ENCODE measurements at regions not wholly inside any gene's neighbourhood (a gene's known extent, or its start where the extent isn't known, plus 50 kb on each side); places are given as distances from the start of the nearest gene placed in this dataset.

DNA sequence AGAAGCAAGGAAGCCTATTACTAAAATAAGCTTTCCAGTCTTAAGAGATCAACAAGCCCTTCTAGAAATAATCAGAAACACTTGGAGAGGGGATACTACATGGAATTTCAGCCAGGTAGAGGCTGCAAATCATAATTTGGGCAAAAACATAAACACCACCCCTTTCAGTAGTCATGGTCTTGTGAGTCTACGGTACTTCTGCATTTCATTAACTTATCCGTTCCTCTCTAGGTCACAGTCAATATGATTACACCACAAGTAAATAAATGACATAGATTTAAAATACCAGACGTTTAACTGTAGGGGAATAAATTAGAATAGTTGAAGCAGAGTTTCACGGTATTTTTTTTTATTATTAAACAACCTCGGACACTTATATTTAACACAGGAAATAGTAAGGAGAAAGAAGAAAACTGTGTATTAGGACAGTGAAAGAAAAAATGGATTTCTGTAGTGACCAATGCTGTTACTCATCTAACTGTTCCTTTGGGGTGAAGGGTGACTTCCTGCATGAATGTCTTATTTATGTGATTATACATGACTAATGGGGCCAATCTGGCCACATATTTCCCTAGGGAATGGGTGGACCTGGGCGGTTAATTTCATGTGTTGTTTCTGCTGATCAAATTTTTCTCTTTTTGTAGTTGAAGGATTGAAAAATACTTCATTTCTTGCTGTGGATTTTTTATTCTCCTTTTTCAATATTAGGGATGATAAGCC, 456.6 kb upstream of the UBE2E3 start:
- no peak for FAIRE-seq

DNA sequence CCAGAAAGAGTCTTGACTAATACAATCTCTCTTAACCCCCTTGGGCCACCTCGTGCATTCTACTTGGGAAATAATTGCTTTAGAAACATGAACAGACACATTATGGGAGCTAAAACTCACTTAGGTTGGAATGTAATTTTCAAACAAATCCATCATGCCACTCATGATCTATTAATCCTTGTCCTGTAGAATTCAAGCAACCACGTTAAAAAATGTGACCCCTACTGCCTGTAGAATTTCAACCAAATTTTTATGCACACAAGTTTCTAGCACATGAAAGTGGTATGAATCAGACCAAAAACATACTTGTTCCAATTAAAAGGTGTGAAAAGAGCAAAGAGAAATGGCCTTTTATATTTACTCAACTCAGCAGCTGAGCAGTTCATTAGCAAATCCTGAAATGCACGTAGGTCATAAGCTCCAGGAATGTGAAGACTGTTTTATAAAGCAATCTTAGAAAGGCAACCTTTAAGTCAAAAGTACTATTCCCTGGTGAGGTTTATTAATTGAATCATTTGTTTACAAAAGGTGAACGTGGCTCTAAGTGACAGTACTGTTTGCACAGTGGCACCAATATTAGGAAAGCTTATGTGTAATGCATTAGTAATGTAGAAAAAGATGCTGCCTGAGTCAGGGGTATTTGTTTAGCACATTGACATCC, 459.4 kb upstream of the UBE2E3 start:
- FAIRE-seq: no peak

DNA sequence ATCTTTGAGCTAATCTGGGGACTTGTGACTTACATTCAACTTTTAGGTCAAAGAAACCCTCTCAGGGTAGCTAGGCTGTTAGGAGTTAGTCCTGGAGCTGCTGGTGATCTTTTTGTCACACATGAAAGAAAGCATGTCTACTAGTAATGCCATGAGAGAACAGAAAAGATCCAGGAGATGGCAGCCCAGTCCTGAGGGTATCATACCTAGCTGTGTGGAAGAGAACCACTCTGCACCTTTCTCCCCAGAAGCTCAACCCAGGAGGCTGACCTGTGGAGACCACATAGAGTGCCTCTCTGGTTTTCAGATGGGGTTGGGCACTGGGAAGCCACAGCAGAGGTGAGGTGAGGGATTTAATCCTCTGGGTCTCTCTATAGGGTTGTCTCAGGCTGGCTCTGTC, 460.2 kb upstream of the UBE2E3 start:
- no peak for FAIRE-seq

DNA sequence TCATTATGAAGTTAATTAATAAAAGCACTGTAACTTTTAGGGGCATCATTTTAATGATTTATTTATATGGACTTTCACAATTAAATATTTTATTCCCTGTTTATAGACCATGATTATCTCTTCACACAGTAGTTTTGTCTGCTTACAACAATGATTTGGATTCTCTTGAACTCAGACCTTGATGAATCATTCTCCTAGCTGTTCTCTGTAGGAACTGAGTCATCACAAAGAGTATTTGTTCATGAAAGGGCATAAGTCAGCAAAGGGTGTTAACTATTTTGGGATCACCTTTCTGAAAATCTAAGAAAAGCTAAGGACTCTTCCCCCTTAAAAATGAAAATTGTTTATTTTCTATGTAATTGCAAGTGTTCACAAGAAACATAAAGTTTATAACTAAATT, 461.1 kb upstream of the UBE2E3 start:
- FAIRE-seq: no peak

DNA sequence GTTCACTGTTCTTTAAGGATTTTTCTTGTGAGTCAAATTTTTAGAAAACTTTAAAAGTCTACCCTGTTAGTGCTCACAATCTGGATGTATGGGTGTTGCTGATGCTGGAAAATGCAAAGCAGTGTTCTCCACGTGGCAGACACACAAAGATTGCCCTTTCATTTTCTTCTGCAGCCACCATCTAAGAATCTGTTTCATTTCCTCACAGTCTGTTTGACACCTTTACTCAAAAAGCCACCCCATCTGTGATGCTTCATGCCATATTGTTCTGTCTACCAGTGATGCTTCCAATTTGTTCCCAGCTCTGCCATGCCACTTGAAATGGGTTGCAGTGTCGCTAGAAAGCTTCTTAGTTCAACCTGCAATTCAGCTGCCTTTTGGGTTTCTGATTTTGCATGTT, 464.2 kb upstream of the UBE2E3 start:
- FAIRE-seq: no peak

DNA sequence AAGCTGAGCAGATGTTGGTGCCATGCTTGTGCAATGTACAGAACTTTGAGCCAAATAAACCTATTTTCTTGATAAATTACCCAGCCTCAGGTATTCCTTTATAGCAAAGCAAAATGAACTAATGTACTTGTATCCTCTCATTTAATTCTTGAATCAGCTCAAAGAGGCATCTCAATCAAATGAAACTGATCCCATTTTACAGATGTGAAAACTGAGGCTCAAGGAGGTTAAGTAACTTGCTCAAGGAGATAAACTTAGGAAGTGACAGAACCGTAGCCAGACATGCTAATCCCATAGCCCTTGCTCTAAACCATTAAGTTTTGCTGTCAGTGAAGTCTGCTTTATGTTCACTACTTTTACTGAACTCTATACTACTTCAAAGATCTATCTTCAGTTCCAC, 467.0 kb upstream of the UBE2E3 start:
- no peak for FAIRE-seq

DNA sequence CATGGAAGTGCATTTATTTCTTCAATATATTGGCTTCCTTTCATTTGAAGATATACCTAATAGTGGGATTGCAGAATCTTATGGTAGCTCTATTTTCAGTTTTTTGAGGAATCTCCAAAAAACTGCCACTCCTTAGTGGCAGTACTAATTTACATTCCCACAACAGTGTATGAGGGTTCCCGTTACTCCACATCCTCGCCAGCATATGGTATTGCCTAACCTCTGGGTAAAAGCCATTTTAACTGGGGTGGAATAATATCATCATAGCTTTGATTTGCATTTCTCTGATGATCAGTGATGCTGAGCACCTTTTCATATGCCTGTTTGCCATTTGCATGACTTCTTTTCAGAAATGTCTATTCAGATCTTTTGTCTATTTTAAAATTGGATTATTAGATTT, 471.9 kb upstream of the UBE2E3 start:
- FAIRE-seq: no peak

DNA sequence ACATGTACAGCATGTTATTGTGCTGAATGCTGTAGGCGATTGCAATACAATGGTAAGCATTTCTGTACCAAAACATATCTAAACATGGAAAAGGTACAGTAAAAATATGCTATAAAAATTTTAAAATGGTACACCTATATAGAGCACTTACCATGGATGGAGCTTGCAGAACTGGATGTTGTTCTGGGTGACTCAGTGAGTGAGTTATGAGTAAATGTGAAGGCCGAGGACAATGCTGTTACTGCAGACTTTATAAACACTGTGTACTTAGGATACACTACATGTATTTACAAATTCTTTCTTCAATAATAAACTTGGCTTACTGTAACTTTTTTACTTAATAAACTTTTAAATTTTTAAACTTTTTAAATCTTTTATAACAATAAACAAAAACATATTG, 473.4 kb upstream of the UBE2E3 start:
- FAIRE-seq: peak; percentile 57

DNA sequence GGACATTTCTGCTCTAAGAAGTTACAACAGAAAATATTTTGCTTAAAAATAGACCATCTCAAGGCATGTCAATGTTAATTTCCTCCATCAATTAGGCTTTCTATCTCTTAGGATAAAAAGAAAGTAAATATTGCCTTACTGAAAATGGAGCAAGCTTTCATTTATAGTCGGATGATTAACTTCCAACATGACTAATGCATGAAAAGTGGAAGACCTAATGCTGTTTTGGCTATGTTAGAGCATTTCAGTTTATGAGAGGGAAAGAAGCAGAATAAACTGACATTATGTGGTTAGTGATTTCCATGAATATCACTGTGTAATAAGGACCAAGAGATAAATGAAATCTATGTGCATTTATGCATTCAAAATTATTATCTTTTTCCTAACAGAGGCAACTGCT, 475.2 kb upstream of the UBE2E3 start:
- no peak for FAIRE-seq

DNA sequence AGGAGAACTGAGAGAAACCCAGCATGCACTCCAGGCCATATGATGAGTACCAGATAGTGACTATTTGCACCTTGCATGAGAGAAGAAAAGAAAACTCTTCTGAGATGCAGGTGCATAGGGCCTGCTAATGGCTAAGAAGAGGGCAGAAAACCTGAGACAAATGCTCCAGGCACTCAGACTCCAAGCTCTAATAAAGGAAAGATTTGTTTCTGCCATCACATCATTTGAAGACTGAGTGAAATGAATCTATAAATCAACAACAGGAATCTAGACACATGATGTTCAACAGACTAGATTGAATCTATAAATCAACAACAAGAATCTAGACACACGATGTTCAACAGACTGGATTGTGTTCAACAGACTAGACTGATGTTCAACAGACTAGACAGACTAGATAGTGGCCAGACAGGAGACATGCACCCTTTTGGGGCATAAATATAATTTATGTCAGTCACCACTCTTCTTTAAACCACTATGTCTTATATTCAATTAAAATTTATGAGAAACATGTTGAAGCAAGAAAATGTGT, 482.7 kb upstream of the UBE2E3 start:
- no peak for FAIRE-seq

DNA sequence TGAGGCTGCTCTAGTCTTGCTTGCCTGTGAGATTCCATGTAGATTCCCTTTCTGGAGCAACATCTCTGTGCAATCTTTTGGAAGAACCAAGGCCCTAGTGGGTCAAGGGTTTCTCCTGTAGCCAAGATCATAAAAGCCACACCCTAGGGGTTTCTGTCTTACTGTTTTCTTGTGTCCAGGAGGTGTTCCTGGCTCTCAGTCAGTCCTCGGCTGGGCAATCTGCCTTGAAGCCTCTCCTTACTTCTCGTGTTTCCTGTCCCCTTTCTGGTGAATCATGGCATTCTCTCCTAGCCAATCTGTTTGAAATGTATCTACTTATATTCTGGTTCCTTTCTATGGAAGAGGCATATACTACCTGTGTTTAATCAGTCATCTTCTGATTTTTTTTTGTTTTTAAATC, 484.8 kb upstream of the UBE2E3 start:
- FAIRE-seq: no peak

DNA sequence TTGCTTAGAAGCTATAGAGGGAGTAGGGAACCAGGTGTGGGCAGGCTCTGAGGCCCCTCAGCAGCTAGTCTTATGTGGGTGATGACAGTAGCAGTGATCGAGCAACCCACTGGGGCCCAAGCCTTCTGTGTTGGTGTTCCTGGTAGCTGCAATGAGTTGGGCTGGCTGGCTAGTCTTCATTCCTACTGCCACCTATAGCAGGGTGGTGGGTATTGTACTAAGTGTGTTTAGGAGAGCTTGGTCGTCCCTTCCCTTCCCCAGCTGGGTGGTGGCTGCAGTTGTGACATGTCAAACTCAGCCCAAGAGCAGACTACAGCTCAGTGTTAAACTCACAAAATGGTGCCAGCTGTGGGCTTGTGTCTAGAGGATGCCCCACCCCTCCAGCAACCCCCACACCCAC, 486.1 kb upstream of the UBE2E3 start:
- FAIRE-seq: no peak

DNA sequence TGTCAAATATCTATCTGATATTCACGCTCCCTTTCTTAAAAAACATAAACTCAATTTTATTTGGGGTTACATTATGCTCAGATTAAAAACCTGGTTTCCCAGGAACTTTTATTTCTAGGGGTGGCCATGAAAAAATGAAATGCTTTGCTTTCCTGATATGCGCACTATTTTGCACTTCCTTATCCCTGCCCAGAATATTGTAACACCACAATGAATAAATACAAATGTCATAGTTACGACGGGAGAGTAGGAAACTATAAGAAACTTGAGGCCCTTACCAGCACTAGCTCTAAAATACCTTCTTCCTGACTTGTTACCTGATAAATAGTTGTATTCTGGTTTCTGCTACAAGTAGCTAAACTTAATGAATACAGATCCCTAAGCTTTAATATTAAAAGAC, 475.6 kb upstream of the CWC22 start:
- no peak for FAIRE-seq

DNA sequence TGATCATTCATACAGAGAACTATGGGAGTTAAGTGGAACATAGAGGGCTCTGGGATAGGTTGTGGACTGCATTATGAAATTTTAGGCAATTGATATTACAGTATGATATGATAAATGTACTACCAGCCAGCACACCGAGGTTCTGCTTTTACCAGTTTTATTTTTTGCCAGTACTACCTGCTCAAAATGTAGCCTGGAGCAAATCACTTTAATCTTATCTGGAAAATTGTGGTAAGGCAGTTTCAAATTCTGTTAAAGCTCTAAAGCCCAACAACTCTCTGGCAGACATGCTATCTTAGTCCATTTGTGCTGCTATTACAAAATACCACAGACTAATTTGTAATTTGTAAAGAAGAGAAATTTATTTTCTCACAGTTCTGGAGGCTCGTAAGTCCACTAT, 474.9 kb upstream of the CWC22 start:
- FAIRE-seq: no peak

DNA sequence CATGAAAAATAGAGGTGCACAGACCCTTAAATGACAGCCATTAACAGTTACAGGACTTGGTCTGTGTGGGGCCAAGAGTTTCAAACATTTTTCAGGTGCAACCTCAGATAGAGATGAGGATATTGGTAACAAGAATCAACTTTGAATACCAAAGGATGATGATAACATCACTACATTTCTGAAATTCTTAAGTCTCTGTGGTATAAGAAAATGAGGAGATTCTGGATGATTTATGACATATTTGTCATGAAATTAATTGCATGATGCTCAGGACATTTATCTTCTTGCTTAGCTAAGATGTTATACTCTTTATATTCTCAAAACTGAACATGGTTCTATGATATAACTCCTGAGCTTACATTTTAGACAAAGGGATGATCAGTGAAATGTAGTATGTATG, 471.8 kb upstream of the CWC22 start:
- FAIRE-seq: no peak

DNA sequence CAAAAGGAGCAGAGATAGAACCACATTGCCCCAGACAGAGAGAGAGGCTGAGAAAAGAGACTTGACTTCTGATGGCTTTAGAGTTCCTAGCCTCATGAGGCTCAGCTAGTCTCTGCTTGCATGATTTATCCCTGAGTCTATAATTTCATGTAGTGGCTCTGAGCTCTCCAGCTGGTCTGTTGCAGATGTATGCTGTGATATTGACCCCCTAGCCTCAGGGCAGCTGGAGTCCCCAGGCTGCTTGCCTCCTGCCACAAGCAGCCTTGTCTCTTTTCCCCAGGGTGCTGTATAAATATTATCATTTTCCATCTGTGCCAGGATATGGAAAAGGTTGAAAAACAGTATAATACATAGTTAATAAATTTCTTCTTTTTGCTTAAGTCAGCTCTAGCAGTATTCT, 467.6 kb upstream of the CWC22 start:
- no peak for FAIRE-seq

DNA sequence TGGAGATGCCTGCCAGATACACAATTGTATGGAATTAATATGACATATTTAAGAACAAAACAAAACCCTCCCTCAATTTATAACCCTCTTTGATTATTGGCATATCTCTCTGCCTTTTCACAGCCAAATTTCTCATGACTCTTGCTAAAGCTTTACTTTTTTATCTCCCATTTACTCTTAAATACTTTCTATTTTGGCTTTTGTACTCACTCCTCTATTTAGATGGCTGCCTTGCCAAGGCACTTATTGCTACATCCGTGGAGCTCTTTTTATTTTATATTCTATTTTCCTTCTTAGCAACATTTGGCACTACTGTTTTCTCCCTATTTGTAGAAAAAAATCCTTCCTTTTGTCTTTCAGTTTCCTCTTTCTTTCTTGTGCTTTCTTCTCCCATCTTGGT, 466.4 kb upstream of the CWC22 start:
- no peak for FAIRE-seq

DNA sequence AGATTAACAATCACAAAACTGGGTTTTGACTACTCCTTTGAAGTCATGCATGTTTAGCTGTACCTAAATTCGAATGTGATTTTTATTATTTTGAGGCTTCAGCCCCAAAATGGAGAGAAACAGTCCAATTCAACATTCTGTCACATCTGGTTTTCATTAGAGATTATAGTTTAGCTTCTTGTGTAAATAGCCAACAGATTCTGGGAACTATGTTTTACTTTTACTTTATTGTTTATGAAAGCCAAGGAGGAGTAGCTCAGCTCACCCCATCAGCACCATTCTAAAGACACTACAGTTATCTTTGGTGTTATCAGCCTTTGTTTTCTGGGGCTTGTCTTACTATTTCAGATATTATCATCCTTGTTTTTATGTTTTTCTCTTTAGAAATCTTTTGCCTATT, 465.0 kb upstream of the CWC22 start:
- no peak for FAIRE-seq

DNA sequence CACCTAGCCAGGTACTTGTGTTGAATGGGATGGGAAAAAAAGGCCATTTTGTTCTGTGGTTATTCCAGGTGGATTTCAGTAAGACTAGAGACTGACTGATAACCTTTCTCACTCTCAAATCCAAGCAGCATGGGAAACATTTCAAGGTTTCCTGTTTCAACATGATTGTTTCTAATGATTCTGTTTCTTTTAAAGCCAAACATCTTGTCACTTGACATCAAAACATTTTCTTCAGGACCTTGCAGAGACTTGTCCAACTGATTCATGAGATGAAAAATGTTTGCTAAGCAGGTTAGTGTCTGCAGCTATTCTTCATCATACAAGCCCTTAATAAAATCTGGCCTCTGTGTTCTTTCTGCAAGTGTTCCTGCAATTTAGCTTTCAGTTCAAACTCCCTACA, 456.5 kb upstream of the CWC22 start:
- FAIRE-seq: no peak

DNA sequence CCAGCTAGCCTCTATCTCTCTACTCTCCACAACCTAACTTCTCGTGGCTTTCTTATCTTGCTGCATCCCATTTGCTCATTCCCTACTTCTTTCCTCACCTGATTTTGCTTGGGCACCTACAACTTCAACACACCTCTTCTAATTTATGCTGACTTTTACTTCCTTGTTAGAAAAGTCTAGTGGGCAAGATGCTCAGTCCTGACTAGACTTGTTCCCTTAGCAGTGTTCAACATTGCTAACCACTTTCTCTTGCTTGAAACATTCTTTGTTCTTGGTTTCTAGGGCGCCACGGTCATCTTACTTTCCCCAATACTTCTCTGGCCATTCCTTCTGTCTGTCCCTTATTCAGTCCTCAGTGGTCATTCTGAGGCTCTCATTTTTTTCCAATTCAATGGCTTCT, 454.7 kb upstream of the CWC22 start:
- FAIRE-seq: no peak

DNA sequence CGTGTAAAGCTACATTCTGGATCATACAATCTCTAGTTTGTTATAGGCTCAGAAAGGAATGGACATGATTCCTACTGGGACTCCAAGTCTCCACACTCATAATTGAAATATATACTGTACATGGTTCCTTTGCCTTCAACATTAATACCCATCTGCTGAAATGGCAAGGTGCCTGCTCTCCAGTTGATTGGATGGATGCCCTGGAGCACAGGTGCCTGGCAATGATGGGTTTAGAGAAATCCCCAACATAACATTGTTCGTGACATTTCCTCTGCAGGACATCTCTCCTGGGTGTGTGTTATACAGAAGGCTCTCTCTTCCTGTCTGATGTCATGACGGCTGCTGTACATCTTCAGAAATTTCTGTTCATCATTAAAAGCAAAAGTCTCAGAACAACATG, 449.7 kb upstream of the CWC22 start:
- FAIRE-seq: no peak

DNA sequence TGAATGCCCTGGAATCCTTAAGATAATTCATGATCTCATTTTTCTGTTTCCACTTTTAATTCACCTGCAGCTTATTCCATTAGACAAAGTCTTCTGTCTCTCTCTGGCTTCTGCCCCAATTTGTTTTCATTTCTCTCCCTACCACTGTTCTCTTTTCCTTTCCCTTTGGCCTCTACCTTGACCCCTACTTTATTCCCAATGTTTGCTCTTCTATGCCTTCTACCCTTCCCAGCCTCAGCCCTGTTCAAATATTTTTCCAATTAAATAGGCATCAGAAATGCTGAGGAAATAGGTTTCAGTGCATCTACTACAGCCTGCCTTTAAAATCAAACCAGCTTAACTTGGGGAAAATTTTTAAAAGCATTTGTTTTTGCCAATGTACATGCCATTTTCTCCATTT, 443.7 kb upstream of the CWC22 start:
- FAIRE-seq: no peak

DNA sequence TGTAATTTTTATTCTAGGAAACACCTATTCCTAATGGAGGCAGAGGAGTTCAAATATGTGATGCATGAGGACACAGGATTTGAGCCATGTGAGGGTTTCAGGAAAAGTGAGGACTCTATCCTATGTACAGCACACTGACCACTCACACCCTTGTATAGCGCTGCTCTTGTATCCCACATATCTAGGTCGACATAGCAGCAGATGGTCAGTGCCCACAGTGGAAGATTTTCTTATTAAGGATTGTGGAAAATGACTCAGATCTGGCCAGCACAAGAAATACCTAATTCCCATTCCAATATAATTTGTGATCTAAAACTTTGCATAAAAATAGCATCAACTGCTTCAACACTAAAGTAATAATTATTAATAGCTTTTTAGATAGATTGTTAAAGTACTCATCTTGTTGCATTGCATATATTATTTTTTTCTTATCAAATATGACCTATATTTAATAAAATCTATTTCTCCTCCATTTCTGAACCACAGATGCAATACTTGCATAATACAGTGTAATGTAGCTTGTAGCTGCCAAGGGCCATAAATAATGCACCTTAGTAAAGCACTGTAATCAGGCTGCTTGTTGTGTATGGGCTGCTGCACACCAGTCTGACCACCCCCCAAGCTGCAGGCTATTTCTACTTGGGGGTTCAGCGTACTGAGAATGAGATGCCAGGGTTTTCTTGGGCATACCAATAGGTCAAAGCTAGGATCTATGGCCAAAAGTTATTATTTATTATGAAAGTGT, 442.2 kb upstream of the CWC22 start:
- no peak for FAIRE-seq

DNA sequence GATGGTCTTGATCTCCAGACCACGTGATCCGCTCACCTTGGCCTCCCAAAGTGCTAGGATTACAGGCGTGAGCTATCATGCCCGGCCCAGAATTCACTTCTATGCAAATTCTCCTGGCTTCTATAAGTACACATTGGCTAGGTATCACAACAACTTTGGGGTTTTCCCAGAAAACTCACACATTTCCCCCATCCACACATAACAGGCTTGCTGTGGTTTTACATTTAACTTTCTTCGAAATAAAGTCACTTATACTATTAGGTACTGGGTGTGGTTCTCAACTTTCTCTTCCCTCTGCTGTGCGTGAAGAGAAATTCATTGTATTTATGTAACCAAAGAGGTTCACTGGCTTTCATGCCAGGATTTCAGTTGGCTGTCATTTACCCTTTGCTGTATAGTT, 439.4 kb upstream of the CWC22 start:
- no peak for FAIRE-seq

Measured in G401.6 (cell line).